B cell (primary cell): ENCODE measurements at regions not wholly inside any gene's neighbourhood (a gene's known extent, or its start where the extent isn't known, plus 50 kb on each side); places are given as distances from the start of the nearest gene placed in this dataset.
"Not testable (repeated sequence)": the region's sequence is repeated elsewhere in the genome, so short reads cannot be mapped to it uniquely, and the experiment has no call there.

ENCODE experiments used
- EZH2 ChIP-seq: IDR thresholded peaks from 2 replicates; pipeline ENCODE4 v1.6.1; 2012; ENCODE audit warnings: borderline replicate concordance, low read depth, mild to moderate bottlenecking, moderate library complexity, low read length; ENCODE audit not compliant: insufficient read depth, poor library complexity, severe bottlenecking
- TF ChIP-seq, protein P1 (sequence below): fragments of 200-600 bp; IDR thresholded peaks from one replicate; pipeline ENCODE4 v1.8.0; 2022; ENCODE audit warnings: antibody characterized with exemption, mild to moderate bottlenecking

DNA sequence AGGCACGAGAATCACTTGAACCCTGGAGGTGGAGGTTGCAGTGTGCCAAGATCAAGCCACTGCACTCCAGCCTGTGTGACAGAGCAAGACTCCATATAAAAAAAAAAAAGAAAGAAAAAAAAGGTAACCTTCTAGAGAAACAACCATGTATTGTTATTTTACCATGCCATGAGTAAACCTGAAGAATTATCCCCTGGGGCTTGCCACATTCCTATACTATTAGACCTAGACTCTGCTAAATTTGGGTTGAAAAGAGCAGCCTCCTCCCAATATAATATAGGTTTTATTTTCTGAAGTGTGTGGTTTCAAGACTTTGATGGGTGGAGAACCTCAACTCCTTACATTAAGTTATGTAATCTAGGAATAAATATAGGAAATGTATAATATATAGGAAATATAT lies 118.0 kb upstream of the KCTD3 start:
- TF ChIP-seq, protein P1, sequence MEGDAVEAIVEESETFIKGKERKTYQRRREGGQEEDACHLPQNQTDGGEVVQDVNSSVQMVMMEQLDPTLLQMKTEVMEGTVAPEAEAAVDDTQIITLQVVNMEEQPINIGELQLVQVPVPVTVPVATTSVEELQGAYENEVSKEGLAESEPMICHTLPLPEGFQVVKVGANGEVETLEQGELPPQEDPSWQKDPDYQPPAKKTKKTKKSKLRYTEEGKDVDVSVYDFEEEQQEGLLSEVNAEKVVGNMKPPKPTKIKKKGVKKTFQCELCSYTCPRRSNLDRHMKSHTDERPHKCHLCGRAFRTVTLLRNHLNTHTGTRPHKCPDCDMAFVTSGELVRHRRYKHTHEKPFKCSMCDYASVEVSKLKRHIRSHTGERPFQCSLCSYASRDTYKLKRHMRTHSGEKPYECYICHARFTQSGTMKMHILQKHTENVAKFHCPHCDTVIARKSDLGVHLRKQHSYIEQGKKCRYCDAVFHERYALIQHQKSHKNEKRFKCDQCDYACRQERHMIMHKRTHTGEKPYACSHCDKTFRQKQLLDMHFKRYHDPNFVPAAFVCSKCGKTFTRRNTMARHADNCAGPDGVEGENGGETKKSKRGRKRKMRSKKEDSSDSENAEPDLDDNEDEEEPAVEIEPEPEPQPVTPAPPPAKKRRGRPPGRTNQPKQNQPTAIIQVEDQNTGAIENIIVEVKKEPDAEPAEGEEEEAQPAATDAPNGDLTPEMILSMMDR: not testable (repeated sequence)
- TF ChIP-seq EZH2: not testable (repeated sequence)
